ENCODE measurements at regions not wholly inside any gene's neighbourhood (a gene's known extent, or its start where the extent isn't known, plus 50 kb on each side); places are given as distances from the start of the nearest gene placed in this dataset.

GRCh38 chr7:68964060-68964459 lies 634.2 kb upstream of the AUTS2 start (continued):
- TF ChIP-seq ZNF462 (CRISPR knock-in tag; IDR thresholded peaks at IDR 0.05) (no peak), ZNF331 (CRISPR knock-in tag; IDR thresholded peaks at IDR 0.05; ENCODE audit: low read depth) (no peak), NANOG (IDR thresholded peaks at IDR 0.05; ENCODE audit: borderline replicate concordance) (no peak), EZH2phosphoT487 (IDR thresholded peaks at IDR 0.05; ENCODE audit: unreplicated experiment) (no peak), ZNF114 (CRISPR knock-in tag; IDR thresholded peaks at IDR 0.05) (no peak), CREB1 (CRISPR knock-in tag; IDR thresholded peaks at IDR 0.05; ENCODE audit: low read depth) (no peak), JUNB (IDR thresholded peaks at IDR 0.05; ENCODE audit: unreplicated experiment) (no peak), STAT1 (IDR thresholded peaks at IDR 0.05; ENCODE audit: unreplicated experiment) (no peak), REST (IDR thresholded peaks at IDR 0.05; ENCODE audit: unreplicated experiment) (no peak)
